ENCODE measurements at regions not wholly inside any gene's neighbourhood (a gene's known extent, or its start where the extent isn't known, plus 50 kb on each side); places are given as distances from the start of the nearest gene placed in this dataset.

DNA sequence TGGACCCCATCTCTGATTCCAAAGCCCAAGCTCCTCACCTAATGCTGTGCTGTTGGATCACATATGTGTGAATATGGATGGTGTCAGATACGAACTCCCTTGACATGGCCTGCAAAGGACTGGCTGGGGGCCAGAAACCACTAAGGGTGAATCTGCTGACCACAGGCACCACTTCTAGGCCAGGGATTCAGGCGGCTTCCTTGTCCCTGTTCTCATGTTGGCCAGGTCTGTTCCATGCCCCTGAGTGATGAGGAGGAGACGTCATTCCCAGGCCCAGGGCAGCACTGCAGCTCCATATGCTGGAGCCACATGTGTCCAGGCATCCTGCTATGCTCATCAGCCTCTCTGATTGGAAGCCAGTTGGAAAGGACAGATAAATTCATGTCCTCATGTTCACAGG is 130.0 kb upstream of the BDNF start:
- ATAC-seq, result no peak
- Histone ChIP-seq H3K27ac (ENCODE audit: low read length) (no peak overlapping the region), H3K36me3 (ENCODE audit: control insufficient read depth, insufficient read depth, low read length) (no peaks in the 10 kb centered on the region), H3K27me3 (ENCODE audit: control insufficient read depth, insufficient read depth, low read length) (no peaks in the 10 kb centered on the region), H3K4me1 (ENCODE audit: control insufficient read depth, insufficient read depth, low read length) (no peaks in the 10 kb centered on the region), H3K4me3 (ENCODE audit: low read depth in 2 of 2, low read length in 2 of 2) (no peak overlapping the region), H3K9me3 (ENCODE audit: control insufficient read depth, insufficient read depth, low read depth, low read length) (no peaks in the 10 kb centered on the region)
- DNase-seq (ENCODE audit: low read depth, low spot score), result no peak
- no TSS peak for BruUV-seq (replicated peaks)
- ChIA-PET POLR2A (no interaction called here), CTCF (no interaction called here)
- no peak for TF ChIP-seq POLR2AphosphoS5 (IDR thresholded peaks at IDR 0.05; ENCODE audit: low read depth, low read length)
- TF ChIP-seq, protein P1, sequence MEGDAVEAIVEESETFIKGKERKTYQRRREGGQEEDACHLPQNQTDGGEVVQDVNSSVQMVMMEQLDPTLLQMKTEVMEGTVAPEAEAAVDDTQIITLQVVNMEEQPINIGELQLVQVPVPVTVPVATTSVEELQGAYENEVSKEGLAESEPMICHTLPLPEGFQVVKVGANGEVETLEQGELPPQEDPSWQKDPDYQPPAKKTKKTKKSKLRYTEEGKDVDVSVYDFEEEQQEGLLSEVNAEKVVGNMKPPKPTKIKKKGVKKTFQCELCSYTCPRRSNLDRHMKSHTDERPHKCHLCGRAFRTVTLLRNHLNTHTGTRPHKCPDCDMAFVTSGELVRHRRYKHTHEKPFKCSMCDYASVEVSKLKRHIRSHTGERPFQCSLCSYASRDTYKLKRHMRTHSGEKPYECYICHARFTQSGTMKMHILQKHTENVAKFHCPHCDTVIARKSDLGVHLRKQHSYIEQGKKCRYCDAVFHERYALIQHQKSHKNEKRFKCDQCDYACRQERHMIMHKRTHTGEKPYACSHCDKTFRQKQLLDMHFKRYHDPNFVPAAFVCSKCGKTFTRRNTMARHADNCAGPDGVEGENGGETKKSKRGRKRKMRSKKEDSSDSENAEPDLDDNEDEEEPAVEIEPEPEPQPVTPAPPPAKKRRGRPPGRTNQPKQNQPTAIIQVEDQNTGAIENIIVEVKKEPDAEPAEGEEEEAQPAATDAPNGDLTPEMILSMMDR (IDR thresholded peaks at IDR 0.05), result no peak
- no peak for TF ChIP-seq SIN3A (IDR thresholded peaks at IDR 0.05; ENCODE audit: borderline replicate concordance, insufficient read depth, low read depth, low read length)
- no peak for TF ChIP-seq TCF7L2 (IDR thresholded peaks at IDR 0.05; ENCODE audit: low read depth, low read length)
- in situ Hi-C loops (cut with HindIII; ENCODE audit: low pct_unique_long_range_greater_than_20kb, low sequenced_read_pairs), result no loop called here
- intact Hi-C loops (cut with micrococcal nuclease; ENCODE audit: unreplicated experiment), result no loop called here

DNA sequence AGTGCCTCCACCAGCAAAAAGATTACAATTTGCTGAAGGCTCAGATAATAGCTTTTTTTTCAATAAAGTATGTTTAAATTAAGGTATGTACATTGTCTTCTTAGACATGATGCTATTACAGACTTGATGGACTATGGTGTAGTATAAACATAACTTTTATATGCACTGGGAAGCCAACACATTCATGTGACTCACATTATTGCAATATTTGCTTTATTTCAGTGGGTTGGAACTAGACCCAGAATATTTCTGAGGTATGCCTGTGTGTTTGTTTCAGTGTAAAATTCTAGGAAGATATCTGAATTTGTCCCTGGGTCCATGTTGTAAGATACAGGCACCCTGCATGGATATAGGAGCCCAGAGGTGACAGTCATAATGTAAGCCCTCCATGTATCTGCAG is 120.0 kb upstream of the BDNF start:
- POLR2A ChIA-PET, result no interaction called here

More for the DNA sequence above, 120.0 kb upstream of the BDNF start:
- CTCF ChIA-PET, result no interaction called here
- Histone ChIP-seq H3K4me3 (ENCODE audit: low read depth in 2 of 2, low read length in 2 of 2) (no peak overlapping the region), H3K4me1 (ENCODE audit: control insufficient read depth, insufficient read depth, low read length) (no peaks in the 10 kb centered on the region), H3K9me3 (ENCODE audit: control insufficient read depth, insufficient read depth, low read depth, low read length) (no peaks in the 10 kb centered on the region), H3K36me3 (ENCODE audit: control insufficient read depth, insufficient read depth, low read length) (no peaks in the 10 kb centered on the region), H3K27me3 (ENCODE audit: control insufficient read depth, insufficient read depth, low read length) (no peaks in the 10 kb centered on the region), H3K27ac (ENCODE audit: low read length) (no peak overlapping the region)
- in situ Hi-C loops (cut with HindIII; ENCODE audit: low pct_unique_long_range_greater_than_20kb, low sequenced_read_pairs), result no loop called here
- intact Hi-C loops (cut with micrococcal nuclease; ENCODE audit: unreplicated experiment), result no loop called here
- ATAC-seq (no peak), DNase-seq (ENCODE audit: low read depth, low spot score) (no peak)
- BruUV-seq (replicated peaks), result no TSS peak
- no peak for TF ChIP-seq SIN3A (IDR thresholded peaks at IDR 0.05; ENCODE audit: borderline replicate concordance, insufficient read depth, low read depth, low read length)
- no peak for TF ChIP-seq POLR2AphosphoS5 (IDR thresholded peaks at IDR 0.05; ENCODE audit: low read depth, low read length)
- TF ChIP-seq, protein P2, sequence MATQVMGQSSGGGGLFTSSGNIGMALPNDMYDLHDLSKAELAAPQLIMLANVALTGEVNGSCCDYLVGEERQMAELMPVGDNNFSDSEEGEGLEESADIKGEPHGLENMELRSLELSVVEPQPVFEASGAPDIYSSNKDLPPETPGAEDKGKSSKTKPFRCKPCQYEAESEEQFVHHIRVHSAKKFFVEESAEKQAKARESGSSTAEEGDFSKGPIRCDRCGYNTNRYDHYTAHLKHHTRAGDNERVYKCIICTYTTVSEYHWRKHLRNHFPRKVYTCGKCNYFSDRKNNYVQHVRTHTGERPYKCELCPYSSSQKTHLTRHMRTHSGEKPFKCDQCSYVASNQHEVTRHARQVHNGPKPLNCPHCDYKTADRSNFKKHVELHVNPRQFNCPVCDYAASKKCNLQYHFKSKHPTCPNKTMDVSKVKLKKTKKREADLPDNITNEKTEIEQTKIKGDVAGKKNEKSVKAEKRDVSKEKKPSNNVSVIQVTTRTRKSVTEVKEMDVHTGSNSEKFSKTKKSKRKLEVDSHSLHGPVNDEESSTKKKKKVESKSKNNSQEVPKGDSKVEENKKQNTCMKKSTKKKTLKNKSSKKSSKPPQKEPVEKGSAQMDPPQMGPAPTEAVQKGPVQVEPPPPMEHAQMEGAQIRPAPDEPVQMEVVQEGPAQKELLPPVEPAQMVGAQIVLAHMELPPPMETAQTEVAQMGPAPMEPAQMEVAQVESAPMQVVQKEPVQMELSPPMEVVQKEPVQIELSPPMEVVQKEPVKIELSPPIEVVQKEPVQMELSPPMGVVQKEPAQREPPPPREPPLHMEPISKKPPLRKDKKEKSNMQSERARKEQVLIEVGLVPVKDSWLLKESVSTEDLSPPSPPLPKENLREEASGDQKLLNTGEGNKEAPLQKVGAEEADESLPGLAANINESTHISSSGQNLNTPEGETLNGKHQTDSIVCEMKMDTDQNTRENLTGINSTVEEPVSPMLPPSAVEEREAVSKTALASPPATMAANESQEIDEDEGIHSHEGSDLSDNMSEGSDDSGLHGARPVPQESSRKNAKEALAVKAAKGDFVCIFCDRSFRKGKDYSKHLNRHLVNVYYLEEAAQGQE (IDR thresholded peaks at IDR 0.05; ENCODE audit: insufficient read depth in 1 of 2, low read depth in 2 of 2, low read length in 1 of 2), result no peak
- TF ChIP-seq TCF7L2 (IDR thresholded peaks at IDR 0.05; ENCODE audit: low read depth, low read length), result no peak
- TF ChIP-seq, protein P1 (IDR thresholded peaks at IDR 0.05), result no peak
